Left lobe of liver (tissue), 2 donors: ENCODE measurements at regions not wholly inside any gene's neighbourhood (a gene's known extent, or its start where the extent isn't known, plus 50 kb on each side); places are given as distances from the start of the nearest gene placed in this dataset.

ENCODE experiments used
- ATAC-seq: fragments of 200-7000 bp; cut with Tn5 transposase; one replicate; pipeline ENCODE4 v1.9.1; 2020; ENCODE audit warnings: mild to moderate bottlenecking, moderate library complexity
- DNase-seq: peaks from one replicate; pipeline ENCODE4 v3.0.0-alpha.2; 2020; ENCODE audit warnings: low spot score
- donor health status: DM: no; HTN: no; CAD: no; lungs with moderate emphysema.
- donor health status: DM: no; HTN: yes; CAD: no.

DNA sequence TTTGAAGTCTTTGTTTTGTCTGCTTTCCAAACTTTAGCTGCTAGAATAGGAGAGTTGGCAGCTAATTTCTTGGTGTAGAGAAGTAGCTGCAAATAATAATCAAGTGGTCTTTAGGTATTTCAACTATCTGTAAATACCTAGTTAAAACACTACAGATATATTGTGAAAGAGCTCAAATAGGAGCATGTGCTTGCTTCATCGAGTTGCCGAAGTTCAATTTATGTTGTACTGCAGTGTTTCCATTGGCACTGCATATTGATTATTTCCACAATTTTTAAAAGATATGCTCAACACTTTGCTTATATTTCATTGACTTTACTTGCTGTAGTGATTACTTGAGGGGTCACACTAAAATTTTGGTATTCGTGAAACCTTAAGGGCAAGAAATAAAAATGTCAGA is 131.6 kb upstream of the BMP4 start:
- DNase-seq, result no peak
- ATAC-seq, result peak; percentile 42

DNA sequence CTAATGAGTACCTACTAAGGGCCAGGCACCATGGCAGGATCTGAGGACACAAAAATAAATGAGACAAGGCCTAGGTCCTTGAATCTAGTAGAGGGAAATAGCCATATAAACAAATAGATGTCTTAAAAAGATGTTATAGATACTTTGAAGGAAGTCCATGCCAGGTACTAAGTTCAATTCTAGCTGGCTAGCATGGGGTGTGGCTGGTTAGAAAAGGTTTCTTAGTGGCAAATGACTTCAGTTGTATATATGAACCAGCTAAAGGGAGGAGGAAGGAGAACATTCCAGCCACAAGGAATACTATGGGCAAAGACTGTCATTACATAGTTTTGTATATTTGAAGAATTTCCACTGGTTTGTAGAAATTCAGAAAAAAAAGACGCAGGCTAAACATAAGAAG is 133.6 kb upstream of the BMP4 start:
- no peak for ATAC-seq
- DNase-seq, result no peak

DNA sequence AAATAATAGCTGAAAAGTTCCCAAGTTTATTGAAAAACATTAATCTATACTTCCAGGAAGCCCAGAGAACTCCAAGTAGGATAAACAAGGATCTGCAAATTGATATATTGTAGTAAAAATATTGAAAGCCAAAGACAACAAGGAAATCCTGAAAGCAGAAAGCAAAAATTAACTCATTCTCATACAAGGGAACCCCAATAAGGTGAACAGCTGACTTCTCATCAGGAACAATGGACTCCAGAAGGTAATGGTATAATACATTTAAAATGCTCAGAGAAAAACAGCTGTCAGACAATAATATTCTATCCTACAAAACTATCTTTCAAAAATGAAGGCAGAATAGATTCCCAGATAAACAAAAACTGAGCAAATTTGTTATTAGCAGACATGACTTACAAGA is 138.1 kb upstream of the BMP4 start:
- DNase-seq (no peak), ATAC-seq (no peak)

DNA sequence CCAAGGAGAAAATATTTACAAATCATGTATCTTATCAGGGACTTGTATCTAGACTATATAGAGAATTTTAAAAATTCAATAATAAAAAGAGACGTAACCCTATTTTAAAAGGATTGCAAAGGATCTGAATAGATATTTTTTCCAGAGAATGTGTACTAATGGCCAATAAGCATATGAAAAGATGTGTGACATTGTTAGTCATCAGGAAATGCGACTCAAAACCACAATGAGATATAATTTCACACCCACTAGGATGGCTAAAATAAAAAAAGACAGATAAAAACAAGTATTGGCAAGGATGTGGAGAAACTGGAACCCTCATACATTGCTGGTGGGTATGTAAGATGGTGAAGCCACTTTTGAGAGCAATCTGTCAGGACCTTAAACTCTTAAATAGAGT is 141.9 kb upstream of the BMP4 start:
- ATAC-seq, result no peak
- DNase-seq, result no peak

DNA sequence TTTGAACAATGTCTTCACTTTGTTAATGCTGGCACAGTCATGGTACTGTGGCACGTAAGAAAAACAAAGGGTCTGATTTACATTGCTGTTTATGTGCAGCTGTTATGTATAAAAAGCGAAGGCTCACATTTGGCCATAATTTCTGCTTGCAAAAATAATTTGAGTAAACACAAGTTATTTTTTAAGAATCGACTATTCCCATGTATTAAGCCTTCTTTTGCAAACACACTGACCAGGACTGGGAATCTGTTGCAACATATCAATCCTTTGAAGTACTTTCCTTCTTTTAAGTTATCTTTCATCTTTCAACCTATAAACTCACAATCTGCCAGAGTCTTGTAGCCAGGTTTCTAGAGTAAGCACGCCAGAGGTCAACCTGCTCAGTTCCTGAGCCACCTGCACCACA is 145.4 kb upstream of the BMP4 start:
- no peak for DNase-seq
- ATAC-seq, result no peak

DNA sequence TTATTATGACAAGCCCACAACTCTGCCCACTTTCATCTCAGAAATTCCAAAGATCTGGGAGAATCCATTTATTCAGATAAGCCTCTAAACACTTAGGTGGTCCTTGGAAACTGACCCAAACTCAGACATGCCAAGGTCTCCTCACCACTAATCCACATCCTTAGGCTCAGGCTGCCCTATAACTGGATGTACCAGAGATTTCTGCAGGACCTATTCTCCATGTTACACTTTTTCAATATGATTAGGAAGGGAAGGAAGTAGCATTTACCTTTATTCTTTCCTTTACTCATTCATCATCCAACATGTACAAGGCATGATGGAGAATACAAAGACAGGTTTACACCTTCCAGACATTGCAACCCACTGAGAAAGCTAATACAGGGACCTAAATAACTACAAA is 145.9 kb upstream of the BMP4 start:
- no peak for DNase-seq
- ATAC-seq, result no peak

DNA sequence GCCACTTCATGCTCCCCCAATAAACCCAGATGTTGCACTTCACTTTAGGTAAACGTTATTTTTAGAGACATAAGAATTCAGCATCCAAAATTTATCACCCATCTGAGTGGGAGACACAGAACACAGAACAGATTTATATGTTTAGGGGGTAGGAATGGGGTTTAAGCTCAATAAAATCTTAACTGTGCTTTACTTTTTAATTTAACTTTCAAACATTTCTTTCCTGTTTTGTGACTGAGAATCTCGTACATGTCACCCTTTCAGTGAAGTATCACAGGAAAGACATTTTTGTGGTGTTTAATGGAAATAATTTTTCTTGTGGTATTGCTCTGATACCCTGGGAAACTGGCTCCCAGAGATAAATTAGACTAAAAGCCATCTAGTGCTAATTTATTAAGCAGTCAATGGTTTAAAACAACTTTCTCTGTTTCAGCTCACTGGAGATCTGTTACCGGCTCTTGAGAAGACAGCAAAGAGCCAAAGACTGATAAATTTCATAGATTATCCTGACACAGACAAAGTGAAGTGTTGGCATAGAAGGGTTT is 148.0 kb upstream of the BMP4 start:
- ATAC-seq (no peak), DNase-seq (no peak)

DNA sequence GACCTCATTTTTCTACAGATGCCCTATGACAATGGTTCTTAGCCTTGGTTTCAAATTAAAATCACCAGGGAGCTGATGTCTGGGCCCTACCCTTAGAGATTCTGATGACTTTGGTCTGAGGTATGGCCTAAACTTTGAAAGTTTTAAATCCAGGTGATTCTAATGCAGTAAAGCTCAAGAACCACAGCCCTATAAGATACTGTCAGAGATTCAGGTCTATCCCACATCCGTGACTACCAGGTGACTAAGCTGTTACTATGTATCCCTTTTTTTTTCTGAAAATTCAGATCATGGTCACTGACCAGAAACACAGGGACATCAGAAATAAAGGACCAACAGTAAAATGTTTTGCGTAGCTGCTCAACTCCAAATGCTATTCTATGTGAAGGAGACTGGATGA is 148.8 kb upstream of the BMP4 start:
- ATAC-seq, result no peak

DNA sequence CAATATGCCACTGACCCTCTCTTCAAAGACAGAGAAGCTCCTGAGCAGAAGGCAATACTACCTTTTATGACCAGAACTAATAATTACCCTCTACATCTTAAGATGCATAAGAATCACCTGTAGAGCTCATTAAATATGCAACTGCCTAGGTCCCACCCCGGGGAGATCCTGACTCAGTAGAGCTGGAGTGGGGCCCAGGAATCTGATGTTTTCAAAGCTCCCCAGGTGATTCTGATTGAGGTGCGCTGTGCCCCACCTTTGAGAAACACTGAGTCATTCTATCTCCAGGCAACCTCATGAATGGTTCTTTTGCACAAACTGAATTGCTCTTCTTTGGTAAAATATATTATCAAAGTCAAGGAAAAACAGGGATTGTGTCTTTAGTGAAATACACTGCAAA is 149.3 kb upstream of the BMP4 start:
- DNase-seq, result no peak

More for the DNA sequence above, 148.8 kb upstream of the BMP4 start:
- DNase-seq, result no peak

DNA sequence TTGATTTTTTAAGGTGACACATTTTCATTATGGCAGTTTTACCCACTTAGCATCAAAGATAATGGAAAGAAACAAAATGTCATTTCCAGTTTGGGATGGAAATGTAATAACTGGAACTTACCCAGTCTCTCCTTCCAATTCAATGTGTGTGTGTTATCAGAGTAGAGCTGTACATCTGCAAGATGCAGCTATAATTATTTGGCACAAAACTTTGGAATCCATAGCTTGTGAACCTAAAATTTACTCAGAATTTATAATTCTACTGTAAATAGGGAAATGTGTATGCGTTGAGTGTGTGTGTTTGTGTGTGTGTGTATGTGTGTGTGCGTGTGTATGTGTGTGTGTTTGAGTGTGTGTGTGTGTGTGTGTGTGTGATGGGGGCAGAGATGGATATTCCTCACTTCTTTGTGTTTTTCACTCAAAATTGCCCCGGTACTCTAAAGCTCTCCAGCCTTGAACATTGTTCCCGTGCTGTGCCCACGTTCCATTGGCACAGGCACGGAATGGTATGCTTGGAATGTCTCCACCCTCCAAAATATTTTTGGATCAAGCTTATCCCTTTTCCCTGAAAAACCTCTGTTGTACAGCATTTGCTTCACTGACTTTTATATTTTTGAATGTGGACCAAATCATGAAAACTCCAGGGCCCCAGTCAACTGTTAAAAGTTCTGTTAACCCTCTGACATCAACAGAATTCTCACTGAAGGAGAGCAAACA is 150.2 kb upstream of the BMP4 start:
- no peak for DNase-seq
- ATAC-seq, result no peak

More for the DNA sequence above, 149.3 kb upstream of the BMP4 start:
- no peak for ATAC-seq

DNA sequence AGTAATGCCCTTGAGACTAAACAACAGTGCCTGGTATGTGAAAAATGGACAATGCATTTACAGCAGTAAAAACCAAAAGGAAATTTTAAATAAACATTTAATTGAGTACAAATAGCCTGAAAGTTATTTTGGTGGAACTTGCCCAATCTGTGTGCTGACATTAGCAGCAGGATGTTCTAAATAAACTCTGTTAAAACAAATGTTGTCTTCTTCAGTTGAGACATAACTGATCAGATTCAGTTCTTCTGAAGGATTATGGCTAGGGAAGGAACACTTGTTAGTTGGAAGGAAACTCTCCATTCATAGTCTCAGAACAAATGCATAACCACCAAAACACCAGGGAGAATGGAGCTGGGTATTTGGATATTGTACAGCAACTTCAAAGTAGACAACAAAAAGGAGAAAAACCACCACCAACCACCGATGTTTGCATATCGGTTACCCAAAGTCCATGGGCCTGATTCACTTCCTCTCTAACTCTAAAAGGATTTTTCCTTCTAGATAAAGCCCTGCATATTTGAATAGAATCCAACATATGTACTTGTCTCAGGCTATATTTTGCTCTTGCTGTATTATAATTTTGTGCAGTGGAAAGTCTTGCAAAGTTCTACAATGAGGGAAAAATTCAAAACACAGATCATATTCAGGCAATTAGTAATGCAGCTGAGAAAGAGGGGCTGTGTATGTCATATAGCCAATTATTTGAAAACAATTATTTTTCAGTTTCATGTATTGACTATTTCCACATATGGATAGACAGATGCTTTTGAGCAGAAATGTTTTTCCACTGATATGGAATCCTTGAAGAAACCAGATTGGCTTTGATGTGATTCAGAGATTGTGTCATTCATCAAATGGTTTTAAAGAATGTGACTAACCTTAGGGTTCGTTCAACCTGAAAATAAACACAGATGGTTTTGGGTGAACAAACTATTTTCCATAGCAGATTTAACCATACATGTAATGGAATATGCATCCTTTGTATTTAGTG is 152.2 kb upstream of the BMP4 start:
- no peak for ATAC-seq
- DNase-seq, result no peak

DNA sequence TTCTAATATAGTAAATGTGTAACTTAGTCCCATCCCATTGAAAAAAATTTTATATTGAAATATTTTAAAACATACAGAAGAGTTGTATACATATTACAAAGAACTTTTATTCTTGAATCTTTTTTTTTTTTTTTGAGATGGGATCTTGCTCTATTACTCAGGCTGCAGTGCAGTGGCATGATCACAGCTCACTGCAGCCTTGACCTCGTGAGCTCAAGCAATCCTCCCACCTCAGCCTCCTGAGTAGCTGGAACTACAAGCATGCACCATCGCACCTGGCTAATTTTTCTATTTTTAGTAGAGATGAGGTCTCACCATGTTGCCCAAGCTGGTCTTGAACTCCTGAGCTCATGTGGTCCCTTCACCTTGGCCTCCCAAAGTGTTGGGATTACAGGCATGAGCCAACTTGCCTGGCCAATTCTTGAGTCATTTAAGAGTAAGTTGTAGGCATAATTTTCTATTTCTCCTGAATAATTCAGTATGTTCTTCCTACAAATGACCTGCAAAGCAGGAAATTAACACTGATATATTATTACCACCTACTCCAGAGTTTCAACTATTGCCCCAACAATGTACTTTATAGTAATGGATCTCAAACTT is 153.0 kb upstream of the BMP4 start:
- DNase-seq, result no peak
- no peak for ATAC-seq

DNA sequence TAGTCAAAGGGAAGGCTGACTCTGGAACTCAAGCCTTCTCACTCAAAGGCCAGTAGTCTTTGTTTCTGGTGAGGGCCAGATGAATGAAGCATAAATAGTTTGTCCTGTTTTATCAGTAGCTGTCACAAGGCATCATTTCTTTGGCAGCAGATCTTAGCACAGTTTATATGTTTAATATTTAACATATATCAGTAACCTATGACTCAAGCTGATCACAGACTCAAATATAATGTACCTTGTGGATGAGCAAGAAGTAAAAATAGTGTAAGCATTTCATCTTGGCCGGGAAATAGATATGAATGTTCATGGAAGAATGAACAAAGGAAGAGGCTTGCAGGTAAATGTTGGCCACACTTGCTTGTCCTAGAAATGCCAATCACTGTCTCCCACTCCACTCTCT is 158.3 kb upstream of the BMP4 start:
- ATAC-seq, result no peak
- DNase-seq, result no peak

DNA sequence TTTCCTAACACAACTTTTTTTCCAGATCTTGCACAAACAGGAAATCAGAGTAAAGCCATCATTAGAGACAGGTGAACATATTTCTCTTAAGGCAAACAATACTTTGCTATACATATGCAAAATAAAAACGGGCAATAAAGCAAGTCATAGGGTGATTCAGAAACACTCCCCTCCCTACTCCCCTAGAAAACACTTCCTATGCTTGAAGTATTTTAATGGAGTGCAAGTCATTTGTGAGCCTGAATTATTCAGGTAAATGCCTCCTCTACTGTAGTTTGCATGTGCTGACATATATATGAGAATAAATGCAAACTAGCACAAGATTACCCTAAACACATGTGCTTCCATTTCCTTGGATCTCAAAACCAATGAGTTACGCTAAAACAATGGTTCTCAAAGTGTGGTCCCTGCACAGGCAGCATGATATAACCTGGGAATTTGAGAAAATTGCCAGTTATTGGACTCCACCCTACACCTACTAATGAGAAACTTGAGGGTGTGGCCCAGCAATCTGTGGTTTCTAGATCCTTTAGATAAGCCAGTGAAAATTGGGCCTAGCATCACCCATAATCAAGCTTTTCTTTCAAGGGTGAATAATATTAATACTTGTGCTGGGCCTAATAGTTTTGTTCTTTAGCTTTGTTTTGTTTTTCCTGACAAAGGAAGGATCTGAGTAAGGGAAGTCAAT is 159.7 kb upstream of the BMP4 start:
- DNase-seq (no peak), ATAC-seq (no peak)

DNA sequence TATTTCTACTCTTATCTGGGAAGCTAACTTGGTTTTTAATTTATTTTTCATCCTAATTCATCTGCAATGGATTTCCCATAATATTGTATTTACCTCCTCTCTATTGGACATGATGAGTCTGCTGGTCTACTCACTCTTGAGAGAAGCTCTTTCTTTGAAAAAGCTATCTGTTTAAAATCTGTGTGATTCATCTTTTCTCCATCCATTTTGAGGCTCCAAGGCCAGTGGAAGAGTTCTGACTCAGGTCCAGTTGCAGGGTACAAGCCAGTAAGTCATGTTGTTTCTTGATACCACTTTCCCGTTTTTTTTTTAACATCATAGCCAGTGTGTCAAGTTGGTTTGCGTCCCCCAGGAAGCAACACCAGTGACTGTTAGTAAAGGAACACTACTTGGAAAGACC is 160.3 kb upstream of the BMP4 start:
- ATAC-seq (no peak), DNase-seq (no peak)

DNA sequence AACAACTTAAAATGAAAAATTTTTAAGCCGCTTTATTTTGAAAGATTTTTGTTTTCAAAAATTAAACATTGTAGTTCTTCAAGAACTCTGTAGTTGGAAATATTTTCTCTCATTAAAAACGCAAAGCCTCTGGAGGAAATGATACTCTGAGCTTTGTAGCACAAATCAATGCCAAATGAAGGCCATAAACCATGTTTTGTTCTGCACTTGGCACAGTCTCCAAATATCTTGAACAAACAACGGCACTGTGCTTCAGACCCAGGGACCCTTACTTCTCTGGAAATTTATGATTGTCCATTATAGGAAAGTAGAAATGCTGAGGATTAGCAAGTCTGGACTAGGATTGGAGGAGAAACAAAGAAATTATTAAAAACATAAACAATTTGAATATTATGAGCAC is 160.8 kb upstream of the BMP4 start:
- DNase-seq (no peak), ATAC-seq (no peak)

DNA sequence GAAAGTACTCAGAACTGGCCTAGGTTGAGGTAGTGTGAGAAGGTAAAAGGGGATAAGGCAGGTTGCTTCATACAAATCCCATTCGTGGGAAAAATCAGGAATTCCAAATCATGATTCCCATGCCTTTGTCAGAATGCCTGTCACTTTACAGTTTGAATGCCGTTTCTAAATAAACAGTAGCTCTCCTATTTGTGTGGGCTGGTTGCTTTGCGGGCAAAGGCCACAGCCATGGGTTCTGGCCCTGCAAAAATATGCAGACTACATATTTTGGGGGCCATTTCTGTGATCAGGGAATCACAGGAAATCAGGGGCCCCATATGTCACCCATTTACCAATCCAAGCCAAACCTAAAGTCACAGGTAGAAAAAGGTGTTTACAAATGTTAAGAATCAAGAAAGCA is 161.3 kb upstream of the BMP4 start:
- ATAC-seq (no peak), DNase-seq (no peak)

DNA sequence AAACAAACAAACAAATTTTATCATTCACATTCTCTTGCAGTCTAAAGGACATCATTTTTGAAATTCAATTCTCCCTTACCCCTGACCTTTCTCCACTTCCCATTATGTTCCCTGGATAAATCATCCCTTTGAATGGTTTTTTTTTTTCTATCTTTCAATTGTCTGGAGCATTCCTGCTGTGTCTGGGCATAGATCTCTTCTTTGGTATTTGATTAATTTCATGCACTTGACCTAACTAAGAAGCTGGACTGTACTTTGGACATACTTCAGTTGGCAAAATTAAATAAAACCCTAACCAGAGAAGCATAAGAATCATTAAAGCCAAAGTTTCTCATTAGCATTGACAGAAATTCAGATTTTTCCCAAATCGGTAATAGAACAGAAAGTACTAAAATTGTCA is 163.6 kb upstream of the BMP4 start:
- no peak for DNase-seq
- ATAC-seq, result no peak

DNA sequence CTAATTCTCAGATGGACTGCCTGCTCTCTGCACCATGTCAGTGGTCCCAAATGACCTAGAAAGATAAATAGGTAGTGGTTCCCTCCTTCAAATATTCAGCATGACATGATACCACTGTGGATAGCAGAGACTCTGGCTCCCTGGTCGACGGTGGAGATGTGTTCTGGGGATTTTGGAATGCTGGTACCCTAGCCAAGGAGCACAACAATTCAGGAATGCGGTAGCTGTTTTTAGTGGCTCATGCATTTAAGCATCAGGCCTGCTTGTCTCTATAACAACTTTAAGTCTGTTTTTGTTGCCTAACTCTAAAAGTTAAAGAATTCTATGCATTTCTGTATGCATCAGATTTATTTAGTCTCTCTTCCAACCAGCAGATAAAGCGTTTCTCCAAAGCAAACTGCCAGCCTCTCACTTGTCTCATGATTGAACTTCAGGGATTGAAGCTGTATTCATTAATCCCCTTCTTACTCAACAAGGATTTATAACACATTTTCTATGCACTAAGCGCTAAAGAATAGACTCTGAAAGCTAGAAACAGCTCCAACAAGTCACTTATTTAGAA is 164.9 kb upstream of the BMP4 start:
- no peak for ATAC-seq
- DNase-seq, result no peak

DNA sequence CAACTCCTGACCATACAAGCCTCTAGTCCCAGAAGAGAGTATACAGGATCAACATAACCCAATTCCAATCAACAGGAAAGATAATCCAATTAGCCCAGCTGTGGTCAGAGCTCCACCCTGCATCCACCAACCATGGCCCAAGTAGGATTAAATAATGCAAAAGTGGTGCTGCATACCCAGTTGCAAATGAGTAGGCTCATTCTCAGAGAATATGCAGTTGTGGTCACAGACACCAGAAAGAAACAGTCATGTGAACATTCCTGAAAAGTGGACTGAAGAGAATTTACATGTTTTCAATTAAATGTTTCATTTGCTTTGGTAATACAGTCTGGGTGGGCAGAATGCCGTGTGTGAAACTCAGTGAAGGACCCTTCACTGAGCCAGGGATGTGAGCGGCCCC is 167.2 kb upstream of the BMP4 start:
- ATAC-seq, result no peak

DNA sequence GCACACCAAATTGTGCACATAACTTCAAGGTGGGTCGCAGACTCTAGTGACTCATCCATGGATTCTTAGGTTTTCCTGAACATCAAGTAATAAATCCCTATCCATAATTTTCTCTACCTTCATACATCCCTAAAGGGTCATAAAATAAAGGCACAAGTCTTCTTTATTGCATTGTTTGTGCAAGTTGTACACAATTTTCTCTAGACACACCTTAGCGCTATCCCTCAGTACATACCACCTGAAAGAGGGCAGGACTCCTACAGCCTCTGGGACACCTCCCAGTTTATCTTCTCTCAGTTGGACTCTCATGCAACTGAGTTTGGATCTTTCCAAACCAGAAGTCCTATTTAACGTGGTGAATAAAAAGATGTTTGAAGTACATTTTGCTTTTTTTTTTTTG is 168.5 kb upstream of the BMP4 start:
- DNase-seq (no peak), ATAC-seq (no peak)

More for the DNA sequence above, 167.2 kb upstream of the BMP4 start:
- DNase-seq, result no peak
